Gastroesophageal sphincter (tissue), 4 donors: ENCODE measurements at regions not wholly inside any gene's neighbourhood (a gene's known extent, or its start where the extent isn't known, plus 50 kb on each side); places are given as distances from the start of the nearest gene placed in this dataset.
A peak's percentile ranks its signal among the peaks of the same experiment; 100 is the strongest.

Source experiments
- ATAC-seq: fragments of 150-250 bp; one replicate; pipeline ENCODE4 v1.9.1; 2016; ENCODE audit warnings: mild to moderate bottlenecking, moderate library complexity
- H3K27ac ChIP-seq, 4 donors: fragments of 200-600 bp; sonication (generic) in 3 of 4; 1 replicate in 3 of 4; 2 replicates in 1 of 4; pipeline ENCODE4 v1.5.1; 2016 to 2019
- H3K27me3 ChIP-seq: fragments of 200-600 bp; sonication (generic); one replicate; pipeline ENCODE4 v1.5.1; 2019
- H3K36me3 ChIP-seq, 2 donors: fragments of 200-600 bp; sonication (generic); one replicate each; pipeline ENCODE4 v1.5.1; 2019; ENCODE audit warnings: control low read depth in 1 of 2
- H3K4me1 ChIP-seq, 3 donors: fragments of 200-600 bp; sonication (generic); 1 replicate in 2 of 3; 2 replicates in 1 of 3; pipeline ENCODE4 v1.5.1; 2016 to 2019; ENCODE audit warnings: control low read depth in 2 of 3
- H3K4me3 ChIP-seq, 2 donors: fragments of 200-600 bp; sonication (generic); one replicate each; pipeline ENCODE4 v1.5.1; 2019; ENCODE audit warnings: mild to moderate bottlenecking in 1 of 2, moderate library complexity in 1 of 2
- H3K9me3 ChIP-seq, 3 donors: fragments of 200-600 bp; sonication (generic); one replicate each; pipeline ENCODE4 v1.5.1; 2017 to 2019; ENCODE audit warnings: control low read depth in 2 of 3
- CTCF ChIP-seq, 4 experiments: fragments of 200-600 bp in 2 of 4; fragments of 450-650 bp in 2 of 4; sonication (generic) in 1 of 4; IDR thresholded peaks; one replicate each; pipeline ENCODE4 v1.5.1; 2017 to 2019; ENCODE audit warnings: antibody characterized with exemption in 4 of 4, mild to moderate bottlenecking in 2 of 4, moderate library complexity in 2 of 4
- EP300 ChIP-seq: sonication (generic); formaldehyde crosslinking; IDR thresholded peaks from one replicate; pipeline ENCODE4 v1.6.1; 2017; ENCODE audit warnings: antibody characterized with exemption, mild to moderate bottlenecking
- POLR2A ChIP-seq, 2 donors: fragments of 450-650 bp; IDR thresholded peaks; one replicate each; pipeline ENCODE4 v1.6.1; 2017; ENCODE audit warnings: antibody characterized with exemption in 2 of 2, mild to moderate bottlenecking in 2 of 2, moderate library complexity in 1 of 2
- POLR2AphosphoS5 ChIP-seq: sonication (generic); formaldehyde crosslinking; IDR thresholded peaks from one replicate; pipeline ENCODE4 v1.6.1; 2017; ENCODE audit warnings: antibody characterized with exemption
- WGBS, 2 donors: methylation state at CpG; one replicate each; pipeline ENCODE4 v1.1.5; 2018; ENCODE audit warnings: low coverage in 1 of 2; 5-methylcytosine and 5-hydroxymethylcytosine counted together

- Histone ChIP-seq H3K36me3 (no peaks in the 10 kb centered on the region), H3K27ac (no peak overlapping the region), H3K9me3 (peaks cover 0 to 12% (median 0%) of the 10 kb centered on the region in 3 donors), H3K4me1 (peaks cover 7 to 23% (median 22%) of the 10 kb centered on the region in 3 donors), H3K4me3 (no peak overlapping the region), H3K27me3 (no peaks in the 10 kb centered on the region)
- ATAC-seq = no peak
- TF ChIP-seq POLR2A (IDR thresholded peaks at IDR 0.05) = no peak
- TF ChIP-seq POLR2AphosphoS5 = no peak
- no peak for TF ChIP-seq CTCF (IDR thresholded peaks at IDR 0.05)
- TF ChIP-seq EP300 = no peak
- WGBS, 2 donors = 50% methylated on average over 2 of the region's 2 CpGs
Observed at GRCh38 chr16:22687031-22687530, 126.9 kb upstream of the HS3ST2 start.

GRCh38 chr16:22688463-22688862 is 125.5 kb upstream of the HS3ST2 start:
- WGBS, 2 donors = 86 to 91% methylated on average over 2 of the region's 2 CpGs
- ATAC-seq = no peak
- H3K27ac ChIP-seq = no peak overlapping the region

GRCh38 chr16:22688930-22689329 is 125.0 kb upstream of the HS3ST2 start:
- Histone ChIP-seq H3K4me3 (no peak overlapping the region), H3K27me3 (no peaks in the 10 kb centered on the region), H3K4me1 (peaks cover 7 to 32% (median 27%) of the 10 kb centered on the region in 3 donors), H3K27ac (no peak overlapping the region), H3K9me3 (peaks cover 0 to 12% (median 0%) of the 10 kb centered on the region in 3 donors), H3K36me3 (no peaks in the 10 kb centered on the region)
- TF ChIP-seq CTCF (IDR thresholded peaks at IDR 0.05) (no peak), POLR2AphosphoS5 (no peak), POLR2A (IDR thresholded peaks at IDR 0.05) (no peak), EP300 (no peak)
- no peak for ATAC-seq
- WGBS, 2 donors = 86 to 90% methylated on average over 1 of the region's 1 CpG

More at GRCh38 chr16:22688463-22688862, 125.5 kb upstream of the HS3ST2 start:
- TF ChIP-seq POLR2A (IDR thresholded peaks at IDR 0.05) = no peak
- TF ChIP-seq CTCF (IDR thresholded peaks at IDR 0.05) = no peak
- TF ChIP-seq POLR2AphosphoS5 = no peak
- no peak for TF ChIP-seq EP300
- Histone ChIP-seq H3K36me3 (no peaks in the 10 kb centered on the region), H3K4me3 (no peak overlapping the region), H3K9me3 (peaks cover 0 to 12% (median 0%) of the 10 kb centered on the region in 3 donors), H3K4me1 (peaks cover 7 to 27% (median 27%) of the 10 kb centered on the region in 3 donors), H3K27me3 (no peaks in the 10 kb centered on the region)

DNA sequence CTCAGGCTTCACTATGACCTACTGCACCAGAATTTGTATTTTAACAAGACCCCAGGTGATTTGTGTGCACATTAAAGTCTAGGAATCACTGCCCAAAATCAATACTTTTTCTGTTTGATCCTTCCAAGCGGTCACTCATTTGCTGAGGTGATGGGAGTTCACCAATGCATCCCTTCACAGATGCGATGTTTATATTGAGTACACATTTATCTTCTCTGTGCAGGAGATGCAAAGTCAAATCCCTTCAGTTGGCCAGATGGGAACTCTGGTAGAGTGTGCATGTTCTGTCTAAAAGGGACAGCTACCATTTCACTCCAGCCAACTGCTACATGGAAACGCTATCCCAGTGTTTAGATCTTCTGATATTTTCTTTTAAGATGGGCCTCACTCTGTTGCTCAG is 122.6 kb upstream of the HS3ST2 start:
- ATAC-seq = no peak
- Histone ChIP-seq H3K36me3 (no peaks in the 10 kb centered on the region), H3K27ac (no peak overlapping the region), H3K4me1 (peaks cover 13 to 33% (median 25%) of the 10 kb centered on the region in 3 donors), H3K9me3 (peaks cover 0 to 12% (median 0%) of the 10 kb centered on the region in 3 donors), H3K4me3 (no peak overlapping the region), H3K27me3 (no peaks in the 10 kb centered on the region)
- TF ChIP-seq CTCF (IDR thresholded peaks at IDR 0.05) (no peak), EP300 (no peak), POLR2A (IDR thresholded peaks at IDR 0.05) (no peak), POLR2AphosphoS5 (no peak)
- WGBS, 2 donors = 64 to 65% methylated on average over 3 of the region's 3 CpGs

GRCh38 chr16:22692034-22692433 is 121.9 kb upstream of the HS3ST2 start:
- H3K9me3 ChIP-seq = peaks cover 0 to 6% (median 0%) of the 10 kb centered on the region in 3 donors
- no peaks in the 10 kb centered on the region for H3K36me3 ChIP-seq
- no peak for ATAC-seq
- TF ChIP-seq CTCF (IDR thresholded peaks at IDR 0.05) = no peak
- no peak for TF ChIP-seq EP300
- no peak for TF ChIP-seq POLR2A (IDR thresholded peaks at IDR 0.05)
- no peak for TF ChIP-seq POLR2AphosphoS5
- H3K4me3 ChIP-seq = no peak overlapping the region
- peaks cover 13 to 34% (median 25%) of the 10 kb centered on the region in 3 donors for H3K4me1 ChIP-seq
- H3K27ac ChIP-seq = peak overlapping the region in 1 of 4 donors; percentile 8
- no peaks in the 10 kb centered on the region for H3K27me3 ChIP-seq
- 42 to 65% methylated on average over 1 of the region's 1 CpG for WGBS, 2 donors
